ENCODE measurements at regions not wholly inside any gene's neighbourhood (a gene's known extent, or its start where the extent isn't known, plus 50 kb on each side); places are given as distances from the start of the nearest gene placed in this dataset.

- no peak for TF ChIP-seq CHD7 (IDR thresholded peaks at IDR 0.05; ENCODE audit: insufficient replicate concordance, low read length)
Observed at GRCh38 chr1:47529520-47530098, 91.8 kb downstream of the FOXD2 start (continued).

Data from H1 (cell line).